HG02938 (cell line): ENCODE measurements at regions not wholly inside any gene's neighbourhood (a gene's known extent, or its start where the extent isn't known, plus 50 kb on each side); places are given as distances from the start of the nearest gene placed in this dataset.
"Not testable (repeated sequence)": the region's sequence is repeated elsewhere in the genome, so short reads cannot be mapped to it uniquely, and the experiment has no call there.

Experiments
- ATAC-seq: cut with Tn5 transposase; IDR thresholded peaks from one replicate; pipeline ENCODE4 v1.9.1; 2021; ENCODE audit warnings: mild to moderate bottlenecking, moderate library complexity; ENCODE audit not compliant: unreplicated experiment

- no peak for ATAC-seq
Measured at GRCh38 chr3:191809326-191809949, 348.5 kb downstream of the PYDC2 start.

- no peak for ATAC-seq
Measured at GRCh38 chr3:191813245-191813644, 352.3 kb downstream of the PYDC2 start.

DNA sequence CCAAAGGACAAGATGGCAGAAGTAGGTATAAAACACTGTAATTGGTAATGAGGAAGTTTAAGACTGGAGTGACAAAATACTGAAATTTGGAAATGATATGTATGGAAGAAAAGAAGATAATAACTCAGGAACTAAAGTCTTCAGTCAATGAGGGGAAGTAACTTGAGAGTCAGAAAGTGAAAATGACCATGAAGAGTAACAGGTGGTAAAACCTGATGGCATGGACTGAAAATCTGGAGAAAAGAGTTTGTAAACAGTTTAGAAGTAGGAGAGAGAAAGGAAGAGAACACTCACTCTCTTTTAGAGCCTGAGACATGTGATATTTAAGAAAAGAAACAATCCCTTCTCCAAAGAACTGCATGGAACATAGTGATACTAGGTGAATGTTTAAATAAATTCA, 387.9 kb downstream of the PYDC2 start:
- no peak for ATAC-seq

- no peak for ATAC-seq
Measured at GRCh38 chr3:191859531-191859930, 398.6 kb downstream of the PYDC2 start.

DNA sequence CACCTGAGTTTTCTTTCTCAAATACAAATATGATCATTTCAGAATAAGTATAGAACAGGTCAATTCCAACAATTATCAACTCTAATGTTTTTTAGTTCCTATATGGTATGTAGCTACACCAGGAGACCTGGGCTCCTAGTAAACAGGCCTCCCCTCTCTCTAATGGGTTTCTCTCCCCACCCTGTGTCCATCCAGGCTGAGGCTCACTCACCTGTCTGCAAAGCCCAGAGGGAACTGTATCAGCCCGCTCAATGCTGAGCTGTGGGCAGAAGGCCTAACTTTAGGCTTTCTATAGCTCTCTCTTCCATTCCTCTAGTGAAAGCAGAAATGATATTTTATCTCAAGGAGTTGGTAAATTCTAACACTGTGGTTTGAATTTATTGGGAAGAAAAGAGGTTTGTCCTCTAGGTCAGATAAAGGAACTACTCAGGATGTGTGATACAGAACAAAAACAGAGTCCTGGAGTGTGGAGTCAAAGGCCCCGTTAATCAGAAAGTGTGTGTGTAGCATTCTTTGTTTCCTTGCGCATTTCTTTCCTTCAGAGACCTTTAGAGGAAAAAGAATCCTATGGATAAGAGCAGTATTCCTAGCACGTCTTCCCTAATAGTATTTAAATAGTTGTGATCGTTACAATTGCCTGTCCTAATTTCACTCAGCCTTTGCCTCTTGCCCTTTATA, 408.9 kb downstream of the PYDC2 start:
- ATAC-seq = no peak

DNA sequence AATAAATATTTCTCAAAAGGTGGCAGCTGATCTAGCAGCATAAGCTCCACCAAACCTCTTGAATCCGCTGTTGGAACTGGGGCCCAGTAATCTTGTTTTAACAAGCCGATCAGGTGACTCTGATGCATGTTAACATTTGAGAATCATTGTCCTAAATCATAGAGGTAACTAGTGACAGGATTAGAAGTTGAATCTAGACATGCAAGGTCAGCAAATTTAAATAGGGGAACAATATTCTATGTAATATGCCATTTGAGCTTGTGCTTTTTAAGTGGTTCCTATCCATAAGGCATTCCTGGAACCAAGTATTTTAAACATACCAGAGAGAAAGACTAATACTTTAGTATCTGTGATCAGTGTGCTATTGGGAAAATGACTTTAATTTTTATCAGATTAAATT, 412.8 kb downstream of the PYDC2 start:
- no peak for ATAC-seq

GRCh38 chr3:191882289-191882688, 421.3 kb downstream of the PYDC2 start:
- no peak for ATAC-seq

DNA sequence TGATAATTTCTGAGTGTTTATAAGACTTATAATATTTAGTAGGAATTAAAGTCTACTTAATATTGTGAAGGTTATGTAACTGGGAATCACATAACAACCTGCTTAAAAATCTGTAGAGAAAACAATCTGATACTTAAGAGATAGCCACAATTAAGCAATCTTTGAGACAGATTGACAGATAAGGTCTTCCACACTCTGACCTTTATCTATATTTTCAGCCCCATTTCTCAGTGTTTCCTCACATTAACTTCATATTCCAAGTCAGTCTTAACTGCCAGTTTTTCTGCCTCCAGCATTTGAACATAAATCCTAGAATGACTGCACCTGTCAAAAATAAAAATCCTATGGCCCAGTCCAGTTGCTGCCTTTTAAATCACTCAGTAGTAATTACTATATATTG, 423.2 kb downstream of the PYDC2 start:
- no peak for ATAC-seq

DNA sequence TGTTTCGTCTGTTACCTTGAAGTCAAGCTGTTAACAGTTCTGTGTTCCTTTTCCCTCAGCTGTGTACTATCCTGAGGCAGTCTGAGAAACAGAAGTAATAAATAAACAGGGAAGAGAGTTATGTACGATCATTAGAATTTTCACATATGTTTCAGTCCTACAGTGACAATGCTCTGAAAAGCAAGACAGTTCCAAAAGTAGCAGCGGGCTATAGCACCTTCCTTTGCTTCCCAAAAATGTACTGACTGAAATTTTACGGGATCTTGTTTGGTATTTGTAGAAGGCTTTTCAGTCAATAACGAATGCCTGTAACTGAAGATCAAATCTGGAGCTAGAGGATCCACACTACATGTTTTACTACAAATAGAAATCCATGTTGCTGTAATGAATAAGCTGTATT, 428.1 kb downstream of the PYDC2 start:
- no peak for ATAC-seq

GRCh38 chr3:191889756-191890155, 428.8 kb downstream of the PYDC2 start:
- no peak for ATAC-seq

- no peak for ATAC-seq
Measured at GRCh38 chr3:191894406-191894805, 433.4 kb downstream of the PYDC2 start.

DNA sequence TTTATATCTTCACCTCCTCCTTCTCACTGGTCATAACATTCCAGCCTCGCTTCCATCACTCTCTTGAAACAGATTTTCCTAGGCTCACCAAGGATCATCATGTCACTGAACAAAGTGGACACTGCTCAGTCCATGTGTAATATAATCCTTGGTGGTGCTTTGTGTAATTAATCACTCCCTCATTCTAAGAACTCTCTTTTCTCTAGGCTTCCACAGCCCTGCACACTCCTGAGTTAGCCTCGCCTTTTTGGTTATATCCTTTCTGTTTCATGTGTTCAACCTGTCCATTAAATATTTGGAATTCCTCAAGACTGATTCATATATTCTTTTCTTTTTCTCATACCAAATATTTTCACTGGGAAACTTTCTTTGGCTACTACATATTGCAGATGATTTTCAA, 440.8 kb downstream of the PYDC2 start:
- ATAC-seq = no peak

DNA sequence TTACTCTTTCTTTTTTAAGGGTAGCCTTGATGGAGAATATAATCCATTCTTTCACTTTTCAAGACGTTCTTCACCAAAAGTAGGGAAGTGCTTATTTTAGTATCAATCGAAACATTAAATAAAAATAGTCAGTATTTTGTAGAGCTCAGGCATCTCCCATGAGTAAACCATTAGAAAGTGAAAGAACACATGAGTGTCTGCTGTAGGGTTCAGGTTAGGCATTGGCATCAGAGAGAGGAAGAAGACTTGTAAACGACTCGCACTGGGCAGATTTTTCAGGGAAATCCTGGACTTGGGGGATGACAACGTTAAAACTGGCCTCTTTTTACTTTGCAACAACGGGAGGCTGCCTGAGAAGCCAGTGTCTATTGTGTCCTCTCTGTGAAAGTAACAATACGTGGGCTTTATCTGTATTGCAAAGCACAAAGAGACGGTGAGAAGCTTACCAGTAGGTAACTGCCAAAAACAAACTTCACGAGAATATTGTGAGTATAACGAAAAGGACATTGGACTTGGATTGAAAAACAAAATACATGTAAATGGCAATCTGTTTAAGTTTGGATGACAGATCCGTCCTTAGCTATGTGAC, 451.7 kb downstream of the PYDC2 start:
- no peak for ATAC-seq

- ATAC-seq = no peak
Measured at GRCh38 chr3:191915712-191916111, 454.7 kb downstream of the PYDC2 start.

DNA sequence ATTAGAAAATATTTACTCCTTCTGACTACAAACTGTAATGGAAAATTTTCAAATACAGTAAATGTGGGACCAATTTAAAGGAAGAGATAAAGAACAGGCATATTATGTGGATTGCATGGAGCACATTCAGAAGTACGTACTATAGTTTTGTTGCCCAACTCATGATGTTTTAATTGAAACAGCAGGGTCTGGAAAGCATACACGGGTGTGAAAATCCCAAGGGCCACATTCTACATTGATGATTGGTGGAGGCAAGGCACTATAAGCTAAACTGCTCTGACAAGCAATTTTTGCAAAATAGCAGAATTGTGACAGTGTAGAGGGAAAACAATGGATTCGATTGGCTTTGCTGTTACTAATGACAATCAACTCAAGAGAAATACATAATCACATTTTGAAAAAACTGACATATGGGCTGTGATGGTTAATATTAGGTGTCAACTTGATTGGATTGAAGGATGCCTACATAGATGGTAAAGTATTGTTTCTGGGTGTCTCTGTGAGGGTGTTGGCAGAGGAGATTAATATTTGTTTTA, 458.6 kb downstream of the PYDC2 start:
- ATAC-seq = no peak

DNA sequence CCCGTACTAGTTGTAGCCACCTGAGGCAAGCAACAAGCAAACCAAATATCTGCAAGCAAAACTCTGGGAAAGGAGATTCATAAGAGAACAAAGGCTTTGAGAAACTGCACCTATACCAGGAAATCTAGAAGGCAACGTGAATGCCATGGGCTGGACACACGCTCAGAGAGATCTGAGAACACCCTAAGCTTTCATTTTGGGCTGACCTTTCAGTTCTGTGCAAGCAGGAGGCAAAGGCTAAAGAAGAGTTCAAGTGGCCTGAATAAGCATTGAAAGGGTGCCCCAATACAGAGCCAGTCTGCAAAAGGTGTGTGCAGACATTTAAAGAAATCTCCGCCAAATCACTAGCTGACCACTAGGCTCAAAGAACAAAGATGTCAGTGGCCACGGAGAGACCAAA, 461.6 kb downstream of the PYDC2 start:
- ATAC-seq = no peak

DNA sequence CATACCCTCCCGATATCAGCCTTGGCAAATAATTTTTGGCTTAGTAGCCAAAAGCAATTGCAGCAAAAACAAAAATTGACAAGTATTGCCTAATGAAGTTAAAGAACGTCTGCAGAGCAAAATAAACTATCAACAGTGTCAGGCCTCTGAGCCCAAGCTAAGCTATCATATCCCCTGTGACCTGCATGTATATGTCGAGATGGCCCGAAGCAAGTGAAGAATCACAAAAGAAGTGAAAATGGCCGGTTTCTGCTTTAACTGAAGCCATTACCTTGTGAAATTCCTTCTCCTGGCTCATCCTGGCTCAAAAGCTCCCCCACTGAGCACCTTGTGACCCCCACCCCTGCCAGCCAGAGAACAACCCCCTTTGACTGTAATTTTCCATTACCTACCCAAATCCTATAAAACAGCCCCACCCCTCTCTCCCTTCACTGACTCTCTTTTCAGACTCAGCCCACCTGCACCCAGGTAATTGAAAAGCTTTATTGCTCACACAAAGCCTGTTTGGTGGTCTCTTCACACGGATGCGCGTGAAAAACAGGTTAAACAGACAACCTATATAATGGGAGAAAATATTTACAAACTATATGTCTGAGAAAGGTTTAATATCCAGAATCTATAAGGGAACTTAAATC, 466.3 kb downstream of the PYDC2 start:
- ATAC-seq = not testable (repeated sequence)

DNA sequence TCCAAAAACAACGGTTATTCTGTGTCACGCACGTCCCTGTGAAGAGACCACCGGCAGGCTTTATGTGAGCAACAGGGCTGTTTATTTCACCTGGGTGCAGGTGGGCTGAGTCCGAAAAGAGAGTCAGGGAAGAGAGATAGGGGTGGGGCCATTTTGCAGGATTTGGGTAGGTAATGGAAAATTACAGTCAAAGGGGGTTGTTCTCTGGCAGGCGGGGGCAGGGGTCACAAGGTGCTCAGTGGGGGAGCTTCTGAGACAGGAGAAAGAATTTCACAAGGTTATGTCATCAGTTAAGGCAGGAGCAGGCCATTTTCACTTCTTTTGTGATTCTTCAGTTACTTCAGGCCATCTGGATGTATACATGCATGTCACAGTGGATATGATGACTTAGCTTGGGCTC, 467.0 kb downstream of the PYDC2 start:
- ATAC-seq = not testable (repeated sequence)

GRCh38 chr3:191944835-191945234, 483.9 kb downstream of the PYDC2 start:
- no peak for ATAC-seq

GRCh38 chr3:191952186-191952585, 491.2 kb downstream of the PYDC2 start:
- ATAC-seq = no peak

DNA sequence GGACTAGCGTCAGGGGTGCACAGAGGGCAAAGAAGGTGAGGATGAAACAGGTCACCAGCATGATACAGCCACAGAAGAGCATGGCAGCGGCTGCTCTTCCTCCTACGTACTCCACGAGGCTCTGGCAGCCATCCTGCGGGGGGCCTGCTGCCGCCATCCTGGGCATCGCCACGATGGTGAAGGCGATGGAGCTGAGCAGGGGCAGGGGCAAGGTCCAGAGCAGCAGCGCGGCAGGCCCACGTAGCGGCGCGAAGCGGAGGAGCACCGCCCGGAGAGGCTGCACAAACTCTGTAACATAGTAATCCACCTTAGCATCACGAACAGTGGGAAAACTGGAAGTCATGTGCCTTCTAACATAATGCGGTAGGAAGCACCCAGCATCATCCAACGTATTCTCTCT, 491.6 kb downstream of the PYDC2 start:
- no peak for ATAC-seq
